ENCODE measurements at regions not wholly inside any gene's neighbourhood (a gene's known extent, or its start where the extent isn't known, plus 50 kb on each side); places are given as distances from the start of the nearest gene placed in this dataset.

- no peak for DNase-seq (ENCODE audit: low spot score in 2 of 2)
- Histone ChIP-seq H3K27ac (no peak overlapping the region), H3K4me3 (no peak overlapping the region), H3K4me1 (peaks cover 0 to 18% of the 10 kb centered on the region in 2 donors), H3K27me3 (no peaks in the 10 kb centered on the region), H3K9me3 (no peaks in the 10 kb centered on the region), H3K36me3 (no peaks in the 10 kb centered on the region)
- intact Hi-C loops (cut with DNase I; ENCODE audit: low total_unique reads) = no loop called here
- TF ChIP-seq POLR2A (IDR thresholded peaks at IDR 0.05) (no peak), POLR2AphosphoS5 (IDR thresholded peaks at IDR 0.05) (no peak), CTCF (IDR thresholded peaks at IDR 0.05) (no peak)
Measured at GRCh38 chr13:97145057-97145456, 77.1 kb upstream of the MBNL2 start.

GRCh38 chr13:97148894-97149293 is 73.2 kb upstream of the MBNL2 start:
- DNase-seq (ENCODE audit: low spot score in 2 of 2) = no peak
- intact Hi-C loops (cut with DNase I; ENCODE audit: low total_unique reads) = no loop called here
- H3K36me3 ChIP-seq = no peaks in the 10 kb centered on the region
- no peak overlapping the region for H3K4me3 ChIP-seq
- TF ChIP-seq POLR2AphosphoS5 (IDR thresholded peaks at IDR 0.05) = no peak
- no peak for TF ChIP-seq CTCF (IDR thresholded peaks at IDR 0.05)
- TF ChIP-seq POLR2A (IDR thresholded peaks at IDR 0.05) = no peak
- no peak overlapping the region for H3K27ac ChIP-seq
- H3K9me3 ChIP-seq = no peaks in the 10 kb centered on the region
- no peaks in the 10 kb centered on the region for H3K4me1 ChIP-seq
- H3K27me3 ChIP-seq = no peaks in the 10 kb centered on the region

- Histone ChIP-seq H3K4me3 (no peak overlapping the region), H3K4me1 (no peaks in the 10 kb centered on the region), H3K27me3 (no peaks in the 10 kb centered on the region), H3K9me3 (no peaks in the 10 kb centered on the region), H3K27ac (no peak overlapping the region), H3K36me3 (no peaks in the 10 kb centered on the region)
- DNase-seq (ENCODE audit: low spot score in 2 of 2) = no peak
- intact Hi-C loops (cut with DNase I; ENCODE audit: low total_unique reads) = no loop called here
- TF ChIP-seq POLR2AphosphoS5 (IDR thresholded peaks at IDR 0.05) (no peak), POLR2A (IDR thresholded peaks at IDR 0.05) (no peak), CTCF (IDR thresholded peaks at IDR 0.05) (no peak)
Measured at GRCh38 chr13:97160421-97160820, 61.7 kb upstream of the MBNL2 start.

- no peak for DNase-seq (ENCODE audit: low spot score in 2 of 2)
- Histone ChIP-seq H3K4me1 (no peaks in the 10 kb centered on the region), H3K36me3 (no peaks in the 10 kb centered on the region), H3K9me3 (no peaks in the 10 kb centered on the region), H3K4me3 (no peak overlapping the region), H3K27ac (no peak overlapping the region), H3K27me3 (no peaks in the 10 kb centered on the region)
- intact Hi-C loops (cut with DNase I; ENCODE audit: low total_unique reads) = no loop called here
- TF ChIP-seq CTCF (IDR thresholded peaks at IDR 0.05) (no peak), POLR2AphosphoS5 (IDR thresholded peaks at IDR 0.05) (no peak), POLR2A (IDR thresholded peaks at IDR 0.05) (no peak)
Measured at GRCh38 chr13:97161582-97162231, 60.4 kb upstream of the MBNL2 start.

GRCh38 chr13:97165502-97166425 is 56.4 kb upstream of the MBNL2 start:
- TF ChIP-seq POLR2AphosphoS5 (IDR thresholded peaks at IDR 0.05) = no peak
- TF ChIP-seq POLR2A (IDR thresholded peaks at IDR 0.05) = no peak
- no peak for TF ChIP-seq CTCF (IDR thresholded peaks at IDR 0.05)
- Histone ChIP-seq H3K4me3 (no peak overlapping the region), H3K27me3 (no peaks in the 10 kb centered on the region), H3K4me1 (no peaks in the 10 kb centered on the region), H3K36me3 (no peaks in the 10 kb centered on the region), H3K27ac (no peak overlapping the region), H3K9me3 (no peaks in the 10 kb centered on the region)
- DNase-seq (ENCODE audit: low spot score in 2 of 2) = no peak
- intact Hi-C loops (cut with DNase I; ENCODE audit: low total_unique reads) = no loop called here
